T follicular helper cell (primary cell): ENCODE measurements at regions not wholly inside any gene's neighbourhood (a gene's known extent, or its start where the extent isn't known, plus 50 kb on each side); places are given as distances from the start of the nearest gene placed in this dataset.

ENCODE experiments used
- DNase-seq: peaks from one replicate; pipeline ENCODE4 v3.0.0-alpha.2; 2020; ENCODE audit warnings: low read depth

- no peak for DNase-seq
Measured at GRCh38 chrX:10047631-10048030, 80.5 kb downstream of the CLDN34 start.

GRCh38 chrX:10048076-10048475 lies 80.9 kb downstream of the CLDN34 start:
- DNase-seq: no peak

- DNase-seq: no peak
Measured at GRCh38 chrX:10048707-10049106, 81.5 kb downstream of the CLDN34 start.

- DNase-seq: no peak
Measured at GRCh38 chrX:10049236-10049635, 82.1 kb downstream of the CLDN34 start.

GRCh38 chrX:10050481-10050880 lies 83.3 kb downstream of the CLDN34 start:
- DNase-seq: no peak

GRCh38 chrX:10051866-10052480 lies 84.8 kb downstream of the CLDN34 start:
- no peak for DNase-seq

GRCh38 chrX:10052906-10053625 lies 85.9 kb downstream of the CLDN34 start:
- no peak for DNase-seq

- DNase-seq: no peak
Measured at GRCh38 chrX:10054396-10054795, 87.2 kb downstream of the CLDN34 start.

GRCh38 chrX:10055430-10055829 lies 88.3 kb downstream of the CLDN34 start:
- no peak for DNase-seq

GRCh38 chrX:10062352-10062751 lies 94.4 kb upstream of the CLCN4 start:
- DNase-seq: no peak

- DNase-seq: no peak
Measured at GRCh38 chrX:10062980-10063379, 93.8 kb upstream of the CLCN4 start.

- no peak for DNase-seq
Measured at GRCh38 chrX:10064736-10065135, 92.0 kb upstream of the CLCN4 start.

- DNase-seq: no peak
Measured at GRCh38 chrX:10070714-10071436, 85.9 kb upstream of the CLCN4 start.

- no peak for DNase-seq
Measured at GRCh38 chrX:10071451-10072144, 85.2 kb upstream of the CLCN4 start.

- DNase-seq: no peak
Measured at GRCh38 chrX:10072786-10073568, 83.8 kb upstream of the CLCN4 start.

- no peak for DNase-seq
Measured at GRCh38 chrX:10073671-10074070, 83.1 kb upstream of the CLCN4 start.

GRCh38 chrX:10074241-10074941 lies 82.4 kb upstream of the CLCN4 start:
- no peak for DNase-seq

GRCh38 chrX:10076765-10077164 lies 80.0 kb upstream of the CLCN4 start:
- DNase-seq: no peak

- no peak for DNase-seq
Measured at GRCh38 chrX:10077425-10078188, 79.2 kb upstream of the CLCN4 start.

GRCh38 chrX:10078266-10078665 lies 78.5 kb upstream of the CLCN4 start:
- no peak for DNase-seq
